Heart left ventricle (tissue), 16 donors: ENCODE measurements at regions not wholly inside any gene's neighbourhood (a gene's known extent, or its start where the extent isn't known, plus 50 kb on each side); places are given as distances from the start of the nearest gene placed in this dataset.

ENCODE experiments used
- ATAC-seq, 4 donors: fragments of 200-7000 bp; cut with Tn5 transposase; one replicate each; pipeline ENCODE4 v1.9.1; 2020 to 2022; ENCODE audit warnings: moderate library complexity in 4 of 4, mild to moderate bottlenecking in 3 of 4, moderate number of reproducible peaks in 1 of 4
- DNase-seq, 5 donors: peaks; one replicate each; pipeline ENCODE4 v3.0.0-alpha.2; 2020
- H3K27ac ChIP-seq, 12 donors: fragments of 200-600 bp; sonication (generic) in 4 of 12; one replicate each; pipeline versions ENCODE4 v1.5.0 to v1.8.0; 2016 to 2022; ENCODE audit warnings: mild to moderate bottlenecking in 2 of 12
- H3K27me3 ChIP-seq, 9 donors: fragments of 200-600 bp; sonication (generic) in 2 of 9; one replicate each; pipeline versions ENCODE4 v1.5.1 to v1.8.0; 2016 to 2022; ENCODE audit warnings: mild to moderate bottlenecking in 3 of 9
- H3K36me3 ChIP-seq, 9 donors: fragments of 200-600 bp; sonication (generic) in 2 of 9; one replicate each; pipeline versions ENCODE4 v1.5.0 to v1.8.0; 2018 to 2022; ENCODE audit warnings: mild to moderate bottlenecking in 2 of 9
- H3K4me1 ChIP-seq, 12 donors: fragments of 200-600 bp; sonication (generic) in 4 of 12; one replicate each; pipeline versions ENCODE4 v1.5.0 to v1.8.0; 2016 to 2022; ENCODE audit warnings: mild to moderate bottlenecking in 3 of 12
- H3K4me3 ChIP-seq, 12 donors: fragments of 200-600 bp; sonication (generic) in 4 of 12; one replicate each; pipeline versions ENCODE4 v1.5.0 to v1.8.0; 2017 to 2022; ENCODE audit warnings: mild to moderate bottlenecking in 9 of 12, moderate library complexity in 4 of 12
- H3K9me3 ChIP-seq, 12 donors: fragments of 200-600 bp; sonication (generic) in 4 of 12; one replicate each; pipeline versions ENCODE4 v1.5.0 to v1.8.0; 2016 to 2022; ENCODE audit warnings: mild to moderate bottlenecking in 1 of 12
- CTCF ChIP-seq, 12 donors: fragments of 200-600 bp; sonication (generic) in 4 of 12; IDR thresholded peaks; one replicate each; pipeline versions ENCODE4 v1.5.0 to v1.8.0; 2018 to 2022; ENCODE audit warnings: antibody characterized with exemption in 12 of 12, mild to moderate bottlenecking in 5 of 12
- POLR2A ChIP-seq, 2 donors: fragments of 450-650 bp; IDR thresholded peaks; one replicate each; pipeline ENCODE4 v1.6.1; 2017; ENCODE audit warnings: antibody characterized with exemption in 2 of 2, mild to moderate bottlenecking in 2 of 2, moderate library complexity in 2 of 2
- WGBS, 4 donors: extraction: QIAGEN DNeasy Blood & Tissue Kit in 2 of 4; methylation state at CpG; one replicate each; pipeline versions ENCODE4 v1.1.5 to v1.1.7; 2013 to 2018; 5-methylcytosine and 5-hydroxymethylcytosine counted together
- intact Hi-C, 10 donors: fragments of 100-400 bp; cut with DNase I; formaldehyde crosslinking; loops; one replicate each; pipeline versions ENCODE4 v1.11.1 to v1.14.2; 2022
- donor health status: ischemic (EF 13 %, LVEDD 7.1; RV severe dilation, severe dysfunction).
- donor health status: healthy with polysubstance abuse.
- donor health status: DM: no; HTN: yes; CAD: no.
- donor health status: DM: no; HTN: no; CAD: no.
- donor health status: ischemic (EF 25% LVEDD 6.9; RV normal size, moderate dysfunction).
- donor health status: ischemic (EF 25% LVEDD 5.7; RV mildly dilated, moderate dysfunction).
- donor health status: healthy.
- donor health status: DM: yes; HTN: yes; CAD: no.
- donor health status: ischemic (EF 35%, LVEDD 5.7; RV mildly dilated, moderate dysfunction).
- donor health status: nonischemic (EF 11% LVEDD 7.7; RV severe dilation, severe dysfunction).
- donor health status: DM: yes; HTN: yes; CAD: no.
- donor health status: PGD.
- donor health status: ischemic (EF 29% LVEDD 5.4; RV normal size, mild dysfunction).
- donor health status: nonischemic (EF 23%, LVEDD 6.1; RV moderate dilation, normal function).

DNA sequence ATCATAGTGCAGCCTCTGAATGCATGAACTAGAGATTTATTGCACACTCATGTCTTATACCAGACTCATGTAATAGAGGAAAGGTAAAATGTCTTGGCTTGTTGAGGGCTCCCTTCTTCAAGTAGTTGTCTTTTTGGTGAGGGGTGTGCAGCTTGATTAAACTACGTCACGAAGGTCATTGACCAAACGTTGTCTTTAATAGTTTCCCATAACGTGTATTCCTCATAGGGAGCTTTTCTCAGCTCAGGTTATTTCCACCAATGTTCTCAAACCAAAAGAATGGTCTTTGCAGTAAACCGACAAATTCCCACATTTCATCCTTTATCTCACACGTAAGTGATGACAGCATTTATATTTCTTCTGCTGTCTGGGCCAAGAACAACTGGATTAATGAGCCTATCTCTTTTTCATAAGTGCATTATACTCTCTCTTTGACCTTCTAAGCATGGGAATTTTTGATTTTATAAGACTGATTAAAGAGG, 547.7 kb upstream of the ZEB2 start:
- 72 to 76% (median 74%) methylated on average over 6 of the region's 6 CpGs for WGBS, 4 donors

GRCh38 chr2:145066856-145067548, 547.1 kb upstream of the ZEB2 start:
- intact Hi-C loops, result no loop called here
- H3K4me3 ChIP-seq, result peak overlapping the region in 4 of 12 donors; percentile 3 to 31 (median 20)
- H3K36me3 ChIP-seq, result no peaks in the 10 kb centered on the region
- H3K27me3 ChIP-seq, result no peaks in the 10 kb centered on the region
- peaks cover 0 to 12% (median 0%) of the 10 kb centered on the region in 12 donors for H3K9me3 ChIP-seq
- no peak for TF ChIP-seq POLR2A (IDR thresholded peaks at IDR 0.05)
- TF ChIP-seq CTCF (IDR thresholded peaks at IDR 0.05), result no peak
- peak overlapping the region; percentile 29 to 82 (median 71) for H3K27ac ChIP-seq
- H3K4me1 ChIP-seq, result peaks cover 0 to 22% (median 0%) of the 10 kb centered on the region in 12 donors
- peak in 1 of 5 donors; percentile 34 for DNase-seq
- ATAC-seq, result peak in 3 of 4 donors; percentile 27 to 64 (median 52)
- WGBS, 4 donors, result 58 to 66% (median 60%) methylated on average over 3 of the region's 3 CpGs

More for the DNA sequence above, 547.7 kb upstream of the ZEB2 start:
- no peaks in the 10 kb centered on the region for H3K36me3 ChIP-seq
- H3K27me3 ChIP-seq, result no peaks in the 10 kb centered on the region
- ATAC-seq, result no peak
- intact Hi-C loops, result no loop called here
- H3K4me3 ChIP-seq, result no peak overlapping the region
- H3K27ac ChIP-seq, result peak overlapping the region in 9 of 12 donors; percentile 60 to 82 (median 80)
- TF ChIP-seq CTCF (IDR thresholded peaks at IDR 0.05) (no peak), POLR2A (IDR thresholded peaks at IDR 0.05) (no peak)
- no peak for DNase-seq
- H3K4me1 ChIP-seq, result peaks cover 0 to 22% (median 0%) of the 10 kb centered on the region in 12 donors
- peaks cover 0 to 12% (median 0%) of the 10 kb centered on the region in 12 donors for H3K9me3 ChIP-seq

DNA sequence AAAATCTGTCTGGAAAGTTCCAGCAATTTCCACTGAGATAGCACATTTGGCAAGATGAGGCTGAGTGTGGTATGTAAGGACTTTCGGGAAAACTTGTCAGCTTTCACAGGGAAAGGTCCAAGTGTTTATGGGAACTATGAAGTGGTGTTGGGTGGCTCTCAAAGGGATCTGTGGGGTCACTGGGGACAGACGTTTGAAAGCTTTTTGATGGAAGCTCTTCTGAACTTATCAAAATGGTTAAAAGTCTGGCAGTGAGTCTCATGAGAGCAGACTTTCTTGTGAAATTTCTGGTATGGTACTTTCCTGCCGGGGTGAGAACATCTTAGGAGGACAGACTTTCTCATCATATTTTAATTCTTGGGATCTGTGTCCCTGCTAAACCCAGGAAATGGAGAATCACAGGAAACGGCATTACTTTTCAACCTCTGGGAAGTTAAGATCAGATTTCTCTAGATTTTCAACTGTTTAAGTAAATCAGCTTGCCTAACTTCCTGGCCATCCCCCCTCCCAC, 546.3 kb upstream of the ZEB2 start:
- Histone ChIP-seq H3K36me3 (no peaks in the 10 kb centered on the region), H3K27ac (peak overlapping the region; percentile 29 to 82 (median 71)), H3K27me3 (no peaks in the 10 kb centered on the region), H3K4me3 (peak overlapping the region in 3 of 12 donors; percentile 3 to 31 (median 11)), H3K4me1 (peaks cover 0 to 22% (median 0%) of the 10 kb centered on the region in 12 donors), H3K9me3 (peaks cover 0 to 12% (median 0%) of the 10 kb centered on the region in 12 donors)
- TF ChIP-seq POLR2A (IDR thresholded peaks at IDR 0.05) (no peak), CTCF (IDR thresholded peaks at IDR 0.05) (no peak)
- peak in 2 of 5 donors; percentile 17 to 34 for DNase-seq
- 42 to 58% (median 44%) methylated on average over 4 of the region's 4 CpGs for WGBS, 4 donors
- peak; percentile 47 to 76 (median 71) for ATAC-seq
- intact Hi-C loops, result no loop called here

- ATAC-seq (no peak), DNase-seq (no peak)
- intact Hi-C loops, result no loop called here
- Histone ChIP-seq H3K36me3 (no peaks in the 10 kb centered on the region), H3K27ac (peak overlapping the region in 11 of 12 donors; percentile 28 to 82 (median 73)), H3K4me1 (peaks cover 0 to 22% (median 0%) of the 10 kb centered on the region in 12 donors), H3K27me3 (no peaks in the 10 kb centered on the region), H3K9me3 (peaks cover 0 to 10% (median 0%) of the 10 kb centered on the region in 12 donors), H3K4me3 (no peak overlapping the region)
- TF ChIP-seq POLR2A (IDR thresholded peaks at IDR 0.05), result no peak
- no peak for TF ChIP-seq CTCF (IDR thresholded peaks at IDR 0.05)
- 80 to 94% (median 88%) methylated on average over 1 of the region's 1 CpG for WGBS, 4 donors
These were observed 545.4 kb upstream of the ZEB2 start for GRCh38 chr2:145065342-145065741.
